ENCODE measurements at regions not wholly inside any gene's neighbourhood (a gene's known extent, or its start where the extent isn't known, plus 50 kb on each side); places are given as distances from the start of the nearest gene placed in this dataset.

DNA sequence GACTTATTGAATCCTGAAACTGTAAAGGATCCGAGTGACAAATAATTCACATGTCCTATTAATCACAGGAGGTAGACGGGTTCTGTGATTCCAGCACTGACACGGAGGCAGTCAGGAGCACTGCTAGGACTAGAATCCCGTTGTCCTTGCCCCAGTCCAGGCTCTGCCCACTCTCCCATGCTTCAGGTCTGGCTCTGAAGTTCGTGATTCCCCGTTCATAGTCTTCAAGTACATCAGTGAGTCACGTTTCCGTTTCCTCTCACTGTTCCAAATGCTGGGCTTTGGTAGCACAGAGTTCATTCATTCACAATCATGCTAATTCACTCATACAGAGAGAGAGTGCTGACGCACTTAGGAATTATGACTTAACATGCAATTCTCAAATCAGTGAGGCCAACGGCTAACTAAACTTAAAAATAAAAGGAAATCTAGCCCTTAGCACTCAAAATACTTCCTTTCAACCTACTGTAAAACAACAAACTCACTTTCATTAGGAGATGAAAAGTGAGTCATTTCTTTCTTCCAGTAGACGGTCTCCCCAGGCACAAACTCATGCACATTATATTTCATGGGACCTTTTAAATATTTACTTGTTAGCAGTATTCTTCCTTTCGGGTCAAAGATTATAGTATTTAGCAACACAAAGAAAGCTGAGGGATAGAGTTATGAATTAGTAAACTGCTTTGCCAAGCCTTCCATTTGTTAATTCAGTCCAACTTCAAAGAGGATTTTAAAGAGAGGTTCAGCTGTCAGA lies 94.0 kb upstream of the NHSL1 start (continued):
- TF ChIP-seq ZNF33B (CRISPR knock-in tag; IDR thresholded peaks at IDR 0.05) (no peak), ZC3H4 (CRISPR knock-in tag; IDR thresholded peaks at IDR 0.05; ENCODE audit: borderline replicate concordance) (no peak), NFE2L2 (IDR thresholded peaks at IDR 0.05; ENCODE audit: low read length) (no peak), ZNF253 (CRISPR knock-in tag; IDR thresholded peaks at IDR 0.05; ENCODE audit: borderline replicate concordance) (no peak), SIN3A (IDR thresholded peaks at IDR 0.05; ENCODE audit: borderline replicate concordance, low read depth, low read length) (0 out of 2 replicates have a peak, but pooled peaks have one; percentile 30), CEBPZ (IDR thresholded peaks at IDR 0.05; ENCODE audit: low read length) (no peak), ZNF782 (CRISPR knock-in tag; IDR thresholded peaks at IDR 0.05; ENCODE audit: borderline replicate concordance) (no peak), MAFK (conservative IDR thresholded peaks at IDR 0.05 in 1 of 2, IDR thresholded peaks at IDR 0.05 in 1 of 2; ENCODE audit: low read length in 2 of 2) (no peak), SATB2 (CRISPR knock-in tag; IDR thresholded peaks at IDR 0.05) (no peak), JUNB (CRISPR knock-in tag; IDR thresholded peaks at IDR 0.05; ENCODE audit: borderline replicate concordance) (peak; percentile 64; the same call in 1 of the 2 replicates), MIXL1 (CRISPR knock-in tag; IDR thresholded peaks at IDR 0.05) (no peak; the same call in 1 of the 2 replicates), E2F2 (CRISPR knock-in tag; IDR thresholded peaks at IDR 0.05; ENCODE audit: borderline replicate concordance) (no peak)
- TF ChIP-seq, protein P1, sequence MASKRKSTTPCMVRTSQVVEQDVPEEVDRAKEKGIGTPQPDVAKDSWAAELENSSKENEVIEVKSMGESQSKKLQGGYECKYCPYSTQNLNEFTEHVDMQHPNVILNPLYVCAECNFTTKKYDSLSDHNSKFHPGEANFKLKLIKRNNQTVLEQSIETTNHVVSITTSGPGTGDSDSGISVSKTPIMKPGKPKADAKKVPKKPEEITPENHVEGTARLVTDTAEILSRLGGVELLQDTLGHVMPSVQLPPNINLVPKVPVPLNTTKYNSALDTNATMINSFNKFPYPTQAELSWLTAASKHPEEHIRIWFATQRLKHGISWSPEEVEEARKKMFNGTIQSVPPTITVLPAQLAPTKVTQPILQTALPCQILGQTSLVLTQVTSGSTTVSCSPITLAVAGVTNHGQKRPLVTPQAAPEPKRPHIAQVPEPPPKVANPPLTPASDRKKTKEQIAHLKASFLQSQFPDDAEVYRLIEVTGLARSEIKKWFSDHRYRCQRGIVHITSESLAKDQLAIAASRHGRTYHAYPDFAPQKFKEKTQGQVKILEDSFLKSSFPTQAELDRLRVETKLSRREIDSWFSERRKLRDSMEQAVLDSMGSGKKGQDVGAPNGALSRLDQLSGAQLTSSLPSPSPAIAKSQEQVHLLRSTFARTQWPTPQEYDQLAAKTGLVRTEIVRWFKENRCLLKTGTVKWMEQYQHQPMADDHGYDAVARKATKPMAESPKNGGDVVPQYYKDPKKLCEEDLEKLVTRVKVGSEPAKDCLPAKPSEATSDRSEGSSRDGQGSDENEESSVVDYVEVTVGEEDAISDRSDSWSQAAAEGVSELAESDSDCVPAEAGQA (IDR thresholded peaks at IDR 0.05; ENCODE audit: low read depth): no peak
- TF ChIP-seq, protein P1 (CRISPR knock-in tag; IDR thresholded peaks at IDR 0.05; ENCODE audit: borderline replicate concordance): no peak
- TF ChIP-seq, protein P2, sequence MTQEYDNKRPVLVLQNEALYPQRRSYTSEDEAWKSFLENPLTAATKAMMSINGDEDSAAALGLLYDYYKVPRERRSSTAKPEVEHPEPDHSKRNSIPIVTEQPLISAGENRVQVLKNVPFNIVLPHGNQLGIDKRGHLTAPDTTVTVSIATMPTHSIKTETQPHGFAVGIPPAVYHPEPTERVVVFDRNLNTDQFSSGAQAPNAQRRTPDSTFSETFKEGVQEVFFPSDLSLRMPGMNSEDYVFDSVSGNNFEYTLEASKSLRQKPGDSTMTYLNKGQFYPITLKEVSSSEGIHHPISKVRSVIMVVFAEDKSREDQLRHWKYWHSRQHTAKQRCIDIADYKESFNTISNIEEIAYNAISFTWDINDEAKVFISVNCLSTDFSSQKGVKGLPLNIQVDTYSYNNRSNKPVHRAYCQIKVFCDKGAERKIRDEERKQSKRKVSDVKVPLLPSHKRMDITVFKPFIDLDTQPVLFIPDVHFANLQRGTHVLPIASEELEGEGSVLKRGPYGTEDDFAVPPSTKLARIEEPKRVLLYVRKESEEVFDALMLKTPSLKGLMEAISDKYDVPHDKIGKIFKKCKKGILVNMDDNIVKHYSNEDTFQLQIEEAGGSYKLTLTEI (CRISPR knock-in tag; conservative IDR thresholded peaks at IDR 0.05): no peak
- TF ChIP-seq, protein P3, sequence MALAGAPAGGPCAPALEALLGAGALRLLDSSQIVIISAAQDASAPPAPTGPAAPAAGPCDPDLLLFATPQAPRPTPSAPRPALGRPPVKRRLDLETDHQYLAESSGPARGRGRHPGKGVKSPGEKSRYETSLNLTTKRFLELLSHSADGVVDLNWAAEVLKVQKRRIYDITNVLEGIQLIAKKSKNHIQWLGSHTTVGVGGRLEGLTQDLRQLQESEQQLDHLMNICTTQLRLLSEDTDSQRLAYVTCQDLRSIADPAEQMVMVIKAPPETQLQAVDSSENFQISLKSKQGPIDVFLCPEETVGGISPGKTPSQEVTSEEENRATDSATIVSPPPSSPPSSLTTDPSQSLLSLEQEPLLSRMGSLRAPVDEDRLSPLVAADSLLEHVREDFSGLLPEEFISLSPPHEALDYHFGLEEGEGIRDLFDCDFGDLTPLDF (CRISPR knock-in tag; IDR thresholded peaks at IDR 0.05): no peak
